Upper lobe of left lung (tissue), 6 donors: ENCODE measurements at regions not wholly inside any gene's neighbourhood (a gene's known extent, or its start where the extent isn't known, plus 50 kb on each side); places are given as distances from the start of the nearest gene placed in this dataset.

Experiments used
- ATAC-seq, 2 donors: fragments of 200-7000 bp; cut with Tn5 transposase; one replicate each; pipeline ENCODE4 v1.9.1; 2022; ENCODE audit warnings: mild to moderate bottlenecking in 2 of 2, moderate library complexity in 2 of 2; ENCODE audit not compliant: low FRiP score in 2 of 2
- DNase-seq, 2 donors: peaks; one replicate each; pipeline ENCODE4 v3.0.0-alpha.2; 2019 to 2020
- H3K27ac ChIP-seq, 4 donors: fragments of 200-600 bp; sonication (generic); one replicate each; pipeline ENCODE4 v1.5.1; 2016 to 2019
- H3K27me3 ChIP-seq, 4 donors: fragments of 200-600 bp; sonication (generic); one replicate each; pipeline ENCODE4 v1.5.1; 2017 to 2019
- H3K36me3 ChIP-seq, 4 donors: fragments of 200-600 bp; sonication (generic); one replicate each; pipeline ENCODE4 v1.5.1; 2016 to 2019
- H3K4me1 ChIP-seq, 4 donors: fragments of 200-600 bp; sonication (generic); one replicate each; pipeline ENCODE4 v1.5.1; 2018 to 2019
- H3K4me3 ChIP-seq, 4 donors: fragments of 200-600 bp; sonication (generic); one replicate each; pipeline ENCODE4 v1.5.1; 2017 to 2019; ENCODE audit warnings: mild to moderate bottlenecking in 2 of 4, moderate library complexity in 1 of 4
- H3K9me3 ChIP-seq, 4 donors: fragments of 200-600 bp; sonication (generic); one replicate each; pipeline ENCODE4 v1.5.1; 2018 to 2019
- EP300 ChIP-seq, 4 donors: sonication (generic); formaldehyde crosslinking; IDR thresholded peaks; one replicate each; pipeline ENCODE4 v1.5.1; 2017; ENCODE audit warnings: antibody characterized with exemption in 4 of 4, control low read depth in 2 of 4
- POLR2A ChIP-seq, 4 donors: fragments of 450-650 bp; IDR thresholded peaks; one replicate each; pipeline ENCODE4 v1.5.1; 2016 to 2017; ENCODE audit warnings: antibody characterized with exemption in 4 of 4, mild to moderate bottlenecking in 2 of 4
- POLR2AphosphoS5 ChIP-seq, 2 donors: sonication (generic); formaldehyde crosslinking; IDR thresholded peaks; one replicate each; pipeline ENCODE4 v1.5.1; 2017; ENCODE audit warnings: antibody characterized with exemption in 2 of 2
- WGBS, 2 donors: methylation state at CpG; one replicate each; pipeline ENCODE4 v1.1.5; 2017 to 2018; 5-methylcytosine and 5-hydroxymethylcytosine counted together
- TF ChIP-seq, protein P1 (sequence below), 6 experiments: fragments of 450-650 bp in 4 of 6; fragments of 200-600 bp in 2 of 6; sonication (generic) in 2 of 6; IDR thresholded peaks; one replicate each; pipeline ENCODE4 v1.5.1; 2016 to 2019; ENCODE audit warnings: antibody characterized with exemption in 6 of 6
- donor health status: DM: no; HTN: no; CAD: no; lungs with moderate emphysema.
- donor health status: DM: no; HTN: yes; CAD: no; lungs with severe emphysema.

DNA sequence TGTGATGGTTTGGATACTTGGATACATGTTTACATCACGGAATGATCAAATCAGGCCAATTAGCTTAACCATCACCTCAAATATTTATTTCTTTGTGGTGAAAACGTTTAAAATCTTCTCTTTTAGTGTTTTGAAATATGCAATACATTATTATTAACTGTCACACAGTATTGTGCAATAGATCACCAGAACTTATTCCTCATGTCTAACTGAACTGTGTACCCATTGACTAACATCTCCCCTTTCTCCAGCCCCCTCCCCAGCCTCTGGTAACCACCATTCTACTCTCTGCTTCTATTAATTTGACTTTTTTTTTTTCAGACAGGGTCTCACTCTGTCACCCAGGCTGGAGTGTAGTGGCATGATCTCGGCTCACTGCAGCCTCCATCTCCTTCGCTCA is 471.9 kb downstream of the BCOR start:
- no peak for TF ChIP-seq EP300 (IDR thresholded peaks at IDR 0.05)
- no peak for TF ChIP-seq POLR2A (IDR thresholded peaks at IDR 0.05)
- TF ChIP-seq, protein P1, sequence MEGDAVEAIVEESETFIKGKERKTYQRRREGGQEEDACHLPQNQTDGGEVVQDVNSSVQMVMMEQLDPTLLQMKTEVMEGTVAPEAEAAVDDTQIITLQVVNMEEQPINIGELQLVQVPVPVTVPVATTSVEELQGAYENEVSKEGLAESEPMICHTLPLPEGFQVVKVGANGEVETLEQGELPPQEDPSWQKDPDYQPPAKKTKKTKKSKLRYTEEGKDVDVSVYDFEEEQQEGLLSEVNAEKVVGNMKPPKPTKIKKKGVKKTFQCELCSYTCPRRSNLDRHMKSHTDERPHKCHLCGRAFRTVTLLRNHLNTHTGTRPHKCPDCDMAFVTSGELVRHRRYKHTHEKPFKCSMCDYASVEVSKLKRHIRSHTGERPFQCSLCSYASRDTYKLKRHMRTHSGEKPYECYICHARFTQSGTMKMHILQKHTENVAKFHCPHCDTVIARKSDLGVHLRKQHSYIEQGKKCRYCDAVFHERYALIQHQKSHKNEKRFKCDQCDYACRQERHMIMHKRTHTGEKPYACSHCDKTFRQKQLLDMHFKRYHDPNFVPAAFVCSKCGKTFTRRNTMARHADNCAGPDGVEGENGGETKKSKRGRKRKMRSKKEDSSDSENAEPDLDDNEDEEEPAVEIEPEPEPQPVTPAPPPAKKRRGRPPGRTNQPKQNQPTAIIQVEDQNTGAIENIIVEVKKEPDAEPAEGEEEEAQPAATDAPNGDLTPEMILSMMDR (IDR thresholded peaks at IDR 0.05) = no peak
- TF ChIP-seq POLR2AphosphoS5 (IDR thresholded peaks at IDR 0.05) = no peak
- Histone ChIP-seq H3K27me3 (no peaks in the 10 kb centered on the region), H3K4me3 (no peak overlapping the region)

DNA sequence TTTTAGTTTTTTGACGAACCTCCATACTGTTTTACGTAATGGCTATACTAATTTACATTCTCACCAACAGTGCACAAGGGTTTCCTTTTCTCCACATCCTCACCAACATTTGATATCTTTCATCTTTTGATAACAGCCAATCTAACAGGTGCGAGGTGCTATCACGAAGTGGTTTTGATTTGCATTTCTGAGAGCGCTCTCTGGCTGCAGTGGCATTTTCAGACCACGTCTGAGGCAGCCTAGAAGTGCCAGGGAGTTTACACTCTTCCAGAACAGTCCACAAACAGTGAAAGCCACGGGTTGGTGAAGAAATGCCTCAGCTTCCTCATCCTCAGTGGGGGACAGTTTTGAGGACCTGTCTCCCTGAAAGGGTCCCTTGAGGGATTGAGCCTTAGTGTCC is 471.0 kb downstream of the BCOR start:
- WGBS, 2 donors = 51 to 61% methylated on average over 7 of the region's 7 CpGs
- Histone ChIP-seq H3K4me1 (no peaks in the 10 kb centered on the region), H3K36me3 (no peaks in the 10 kb centered on the region), H3K27me3 (no peaks in the 10 kb centered on the region), H3K27ac (no peak overlapping the region), H3K4me3 (no peak overlapping the region), H3K9me3 (no peaks in the 10 kb centered on the region)
- ATAC-seq = no peak
- no peak for TF ChIP-seq POLR2AphosphoS5 (IDR thresholded peaks at IDR 0.05)
- TF ChIP-seq, protein P1 (IDR thresholded peaks at IDR 0.05) = no peak
- TF ChIP-seq EP300 (IDR thresholded peaks at IDR 0.05) = no peak
- TF ChIP-seq POLR2A (IDR thresholded peaks at IDR 0.05) = no peak
- DNase-seq = no peak

More for the DNA sequence above, 471.9 kb downstream of the BCOR start:
- DNase-seq = no peak
- ATAC-seq = no peak
- 79 to 89% methylated on average over 4 of the region's 4 CpGs for WGBS, 2 donors
- H3K27ac ChIP-seq = no peak overlapping the region
- peaks cover 0 to 4% (median 0%) of the 10 kb centered on the region in 4 donors for H3K9me3 ChIP-seq
- no peaks in the 10 kb centered on the region for H3K4me1 ChIP-seq
- no peaks in the 10 kb centered on the region for H3K36me3 ChIP-seq

DNA sequence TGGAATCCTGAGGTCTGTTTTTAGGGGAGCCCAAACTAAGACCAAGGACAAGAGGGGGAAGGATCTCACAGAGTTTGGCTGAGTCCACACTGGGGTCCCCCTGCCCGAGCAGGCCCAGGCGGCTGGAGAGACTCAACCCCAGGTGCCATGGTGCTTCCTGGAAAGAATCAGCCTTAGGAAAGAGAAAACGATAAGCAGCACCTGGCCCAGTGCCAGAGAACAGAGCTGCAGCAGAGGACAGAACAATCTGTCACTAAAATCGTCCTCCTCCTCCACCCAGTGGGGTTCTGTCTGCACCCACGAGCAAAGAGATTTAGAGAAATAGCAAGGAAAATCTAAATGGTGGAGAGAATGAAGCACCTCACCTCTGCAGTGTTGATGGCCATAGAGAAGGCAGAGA is 470.5 kb downstream of the BCOR start:
- no peaks in the 10 kb centered on the region for H3K36me3 ChIP-seq
- 11 to 49% methylated on average over 3 to 5 of the region's 5 CpGs for WGBS, 2 donors
- TF ChIP-seq POLR2AphosphoS5 (IDR thresholded peaks at IDR 0.05) (no peak), EP300 (IDR thresholded peaks at IDR 0.05) (no peak), POLR2A (IDR thresholded peaks at IDR 0.05) (no peak)
- TF ChIP-seq, protein P1 (IDR thresholded peaks at IDR 0.05) = no peak
- H3K9me3 ChIP-seq = no peaks in the 10 kb centered on the region
- no peaks in the 10 kb centered on the region for H3K4me1 ChIP-seq
- no peak overlapping the region for H3K4me3 ChIP-seq
- DNase-seq (no peak), ATAC-seq (no peak)
- no peaks in the 10 kb centered on the region for H3K27me3 ChIP-seq
- H3K27ac ChIP-seq = no peak overlapping the region

DNA sequence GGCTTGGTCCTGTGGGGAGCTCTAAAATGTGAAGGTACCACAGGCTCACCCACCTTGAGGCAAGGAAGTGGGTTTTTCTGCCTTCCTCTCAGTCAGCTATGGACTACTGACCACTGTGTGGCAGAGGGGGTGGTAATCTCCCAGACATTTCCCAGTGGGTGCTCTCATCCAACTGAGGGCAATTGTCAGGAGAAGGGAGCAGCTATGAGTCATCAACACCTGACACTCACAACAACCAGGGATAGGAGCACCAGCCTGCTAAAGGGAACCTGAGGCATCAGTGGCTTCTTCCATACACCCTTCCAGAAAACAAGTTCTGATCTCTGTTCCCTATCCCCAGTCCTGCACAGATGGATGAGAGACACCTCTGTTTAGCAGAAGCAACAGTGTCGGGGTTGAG is 468.8 kb downstream of the BCOR start:
- no peak overlapping the region for H3K4me3 ChIP-seq
- no peak overlapping the region for H3K27ac ChIP-seq
- no peak for TF ChIP-seq EP300 (IDR thresholded peaks at IDR 0.05)
- no peak for TF ChIP-seq POLR2AphosphoS5 (IDR thresholded peaks at IDR 0.05)
- WGBS, 2 donors = 76 to 83% methylated on average over 1 of the region's 1 CpG
- no peaks in the 10 kb centered on the region for H3K36me3 ChIP-seq
- ATAC-seq = no peak
- no peaks in the 10 kb centered on the region for H3K4me1 ChIP-seq
- H3K9me3 ChIP-seq = no peaks in the 10 kb centered on the region
- H3K27me3 ChIP-seq = no peaks in the 10 kb centered on the region
- DNase-seq = no peak

DNA sequence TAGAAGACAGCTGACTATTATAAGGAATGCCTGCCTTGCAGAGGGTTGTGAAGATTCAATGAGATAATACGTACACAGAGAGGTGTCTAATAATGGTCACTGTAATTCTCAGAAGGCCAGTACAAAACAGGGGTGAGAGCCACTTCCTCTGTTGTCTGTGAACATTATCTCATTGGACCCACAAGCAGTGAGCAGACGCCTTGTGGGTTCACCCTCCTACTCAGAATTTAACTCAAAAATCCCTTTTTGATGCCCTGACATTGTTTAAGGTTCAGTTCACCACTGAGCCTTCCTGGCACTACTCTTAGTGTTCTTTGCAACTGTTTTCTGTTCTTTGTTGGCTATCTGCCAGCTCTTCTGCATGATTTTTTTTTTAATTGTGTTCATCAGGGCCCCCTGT is 467.4 kb downstream of the BCOR start:
- Histone ChIP-seq H3K27me3 (no peaks in the 10 kb centered on the region), H3K4me3 (no peak overlapping the region), H3K27ac (no peak overlapping the region), H3K36me3 (no peaks in the 10 kb centered on the region), H3K9me3 (no peaks in the 10 kb centered on the region), H3K4me1 (no peaks in the 10 kb centered on the region)
- TF ChIP-seq, protein P1 (IDR thresholded peaks at IDR 0.05) = no peak
- TF ChIP-seq EP300 (IDR thresholded peaks at IDR 0.05) (no peak), POLR2A (IDR thresholded peaks at IDR 0.05) (no peak), POLR2AphosphoS5 (IDR thresholded peaks at IDR 0.05) (no peak)
- ATAC-seq (no peak), DNase-seq (no peak)
- WGBS, 2 donors = 61 to 100% methylated on average over 1 to 2 of the region's 2 CpGs
